GM21381 (cell line): ENCODE measurements at regions not wholly inside any gene's neighbourhood (a gene's known extent, or its start where the extent isn't known, plus 50 kb on each side); places are given as distances from the start of the nearest gene placed in this dataset.

Experiments used
- ATAC-seq: cut with Tn5 transposase; IDR thresholded peaks from one replicate; pipeline ENCODE4 v1.9.1; 2021; ENCODE audit warnings: mild to moderate bottlenecking, moderate library complexity; ENCODE audit not compliant: unreplicated experiment

DNA sequence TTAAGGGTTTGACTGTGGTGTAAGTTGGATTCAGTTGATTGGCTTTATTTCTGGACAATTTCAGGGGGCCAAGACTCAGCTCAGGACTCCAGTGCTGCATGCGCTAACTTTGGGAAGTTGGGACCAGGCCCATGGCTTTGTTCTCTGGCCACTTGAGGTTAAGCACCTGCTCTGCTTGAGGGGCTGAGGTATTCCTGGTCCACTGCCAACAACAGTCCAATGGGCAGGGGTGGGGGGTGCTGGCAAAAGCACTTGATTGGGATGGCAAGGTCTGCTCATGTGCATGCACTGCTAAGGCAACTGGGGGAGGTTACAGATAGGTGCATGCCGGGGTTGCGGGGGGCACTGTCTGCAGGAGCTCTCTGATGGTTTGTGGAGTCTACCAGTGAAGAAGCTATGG, 52.6 kb upstream of the ASB17 start:
- ATAC-seq, result no peak

DNA sequence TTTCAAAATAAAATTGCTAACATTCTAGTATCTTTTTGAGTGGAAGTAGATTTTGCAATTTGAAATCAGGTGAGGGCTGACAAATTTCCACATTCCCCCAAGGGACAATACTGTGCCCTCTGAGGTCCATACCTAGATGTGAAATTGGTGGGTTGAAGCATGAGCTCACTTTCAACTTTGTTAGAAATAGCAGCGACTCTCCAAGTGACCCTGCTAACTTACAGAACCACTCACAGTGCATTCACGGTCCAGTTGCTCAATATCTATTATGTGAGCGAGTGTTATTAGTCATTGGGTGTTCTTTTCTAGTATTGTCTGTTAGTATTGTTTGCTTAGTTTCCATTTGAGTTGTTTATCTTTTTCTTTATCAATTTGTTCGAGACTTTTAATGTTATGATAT, 53.6 kb upstream of the ASB17 start:
- ATAC-seq, result peak; percentile 80

DNA sequence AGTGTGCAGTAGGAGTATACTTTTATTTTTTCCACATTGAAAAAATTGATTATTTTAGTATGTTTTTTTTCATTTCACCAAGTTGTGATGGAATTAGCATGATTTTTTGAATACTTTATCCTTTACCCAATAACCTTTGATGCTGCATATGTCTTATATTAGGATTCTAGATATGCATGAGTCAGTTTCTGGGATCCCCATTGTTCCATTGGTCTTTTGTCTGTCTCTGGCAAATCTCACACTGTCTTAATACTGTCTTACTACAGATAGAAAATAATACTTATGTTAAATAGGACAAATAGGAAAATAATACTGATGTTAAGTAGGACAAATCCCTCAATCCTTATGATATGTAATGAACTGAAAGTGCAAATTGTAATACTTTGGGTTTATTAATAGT, 54.3 kb upstream of the ASB17 start:
- no peak for ATAC-seq

DNA sequence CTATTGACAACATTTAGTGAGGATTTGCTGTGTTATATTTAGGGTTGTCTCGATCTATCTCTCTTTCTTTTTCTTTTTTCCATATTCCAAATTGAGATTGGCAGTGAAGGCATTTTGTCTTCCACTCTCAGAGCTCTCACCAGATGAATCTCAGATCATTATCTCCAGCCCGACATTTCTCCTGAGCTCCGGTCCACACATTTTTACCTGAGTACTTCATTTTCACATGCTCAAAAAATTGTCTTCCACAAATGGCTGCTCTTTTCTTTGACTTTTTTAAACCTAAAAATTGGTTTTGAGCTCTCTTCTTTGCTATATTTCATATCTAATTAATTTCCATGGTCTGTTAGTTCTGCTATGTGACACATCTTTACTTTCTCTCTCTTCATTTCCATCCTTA, 56.9 kb upstream of the ASB17 start:
- no peak for ATAC-seq

DNA sequence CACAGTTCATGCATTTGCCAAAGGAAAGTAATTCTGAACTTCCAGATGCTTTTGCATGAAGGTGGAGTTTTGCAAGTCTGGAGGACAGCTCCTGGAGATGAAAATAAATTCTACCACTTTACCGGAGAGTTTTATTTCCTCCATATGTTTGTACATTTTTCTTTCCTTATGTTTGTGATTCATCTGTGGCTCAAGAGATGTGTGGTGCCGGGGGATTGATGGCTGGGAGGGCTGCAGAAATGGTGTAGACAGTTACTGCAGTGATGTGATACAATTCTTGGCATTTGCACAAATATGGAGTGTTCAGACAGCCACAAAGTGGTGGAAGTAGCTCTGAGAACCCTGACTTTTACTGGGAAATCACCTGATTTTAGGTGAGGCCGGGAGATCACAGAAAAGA, 58.5 kb upstream of the ASB17 start:
- no peak for ATAC-seq

DNA sequence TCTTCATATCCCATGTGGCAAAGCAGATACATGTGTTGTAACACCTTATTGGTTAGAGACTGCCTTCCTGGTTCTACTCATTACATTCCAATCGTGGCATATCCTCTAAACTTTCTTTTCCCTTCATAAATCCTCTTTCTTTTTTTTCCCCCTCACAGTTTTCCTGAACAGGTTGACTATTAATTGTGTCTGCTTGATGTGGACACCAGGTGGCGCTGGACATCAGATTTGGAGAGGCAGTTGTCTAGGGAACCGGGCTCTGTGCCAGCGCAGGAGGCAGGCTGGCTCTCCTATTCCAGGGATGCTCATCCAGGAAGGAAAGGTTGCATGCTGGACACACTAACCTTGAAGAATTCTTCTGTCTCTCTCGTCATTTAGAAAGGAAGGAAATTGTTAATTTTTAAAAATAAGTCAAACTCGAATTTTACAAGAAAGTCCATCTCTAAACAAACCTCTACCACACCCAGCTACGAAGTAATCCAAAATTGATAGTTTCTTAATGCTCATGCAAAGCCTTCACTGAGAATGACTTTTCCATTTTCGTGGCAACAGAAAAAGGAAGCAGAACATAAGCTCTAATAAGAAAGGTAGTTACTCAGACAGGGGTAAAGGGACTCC, 59.4 kb upstream of the ASB17 start:
- ATAC-seq, result peak; percentile 84

DNA sequence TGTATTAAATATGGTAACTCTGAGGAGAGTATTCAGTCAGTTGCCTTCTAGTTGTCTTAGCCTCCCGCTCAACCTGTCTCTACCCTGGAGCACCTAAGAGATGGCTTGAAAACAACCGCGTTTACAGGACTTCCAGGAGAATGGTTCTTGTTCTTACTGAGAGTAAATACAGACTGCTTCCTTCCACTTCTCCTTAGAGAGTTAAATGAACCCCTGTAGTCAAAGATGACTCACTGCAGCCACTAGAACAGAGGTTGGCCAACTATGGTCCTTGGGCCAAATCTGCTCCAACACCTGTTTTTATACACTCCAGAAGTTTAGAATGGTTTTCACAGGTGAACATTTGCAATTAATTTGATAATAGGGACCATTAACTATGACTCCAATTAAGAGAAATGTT, 60.1 kb upstream of the ASB17 start:
- ATAC-seq, result no peak

DNA sequence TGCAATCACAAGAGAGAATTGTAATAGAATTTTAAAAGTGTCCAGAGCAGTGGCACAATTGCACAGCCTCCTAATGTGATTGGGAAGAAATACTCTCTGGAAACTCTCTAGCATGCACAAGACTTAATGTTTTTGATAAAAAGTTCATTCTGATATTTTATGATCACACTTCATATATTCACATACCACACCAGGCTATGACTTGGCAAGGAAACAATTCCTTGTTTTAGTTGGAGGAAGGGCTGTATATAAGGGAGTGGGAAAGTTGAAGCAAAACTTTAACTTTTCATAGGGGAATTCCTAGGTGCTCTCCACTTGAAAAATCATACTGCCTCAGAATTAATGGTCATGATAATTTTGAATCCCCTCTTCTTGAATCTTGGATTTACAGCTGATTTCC, 61.5 kb upstream of the ASB17 start:
- ATAC-seq, result no peak

DNA sequence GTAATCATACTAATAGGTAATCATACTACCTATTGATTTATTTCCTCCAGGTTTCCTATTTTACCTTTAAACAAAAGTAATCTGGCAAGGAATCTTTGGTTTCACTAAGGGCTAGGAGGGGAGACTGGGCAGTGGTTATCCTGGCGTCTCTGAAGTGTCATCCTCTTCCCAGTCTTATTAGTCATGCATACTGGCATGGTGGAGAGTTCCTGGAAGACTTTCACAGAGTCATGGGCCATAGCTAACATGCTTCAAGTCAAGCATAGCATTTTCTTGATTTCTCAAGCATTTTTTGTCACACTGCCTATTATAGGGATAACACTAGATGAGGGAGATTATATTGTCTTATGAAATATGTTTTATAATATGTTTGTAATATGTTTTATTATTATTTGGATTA, 64.0 kb upstream of the ASB17 start:
- no peak for ATAC-seq

DNA sequence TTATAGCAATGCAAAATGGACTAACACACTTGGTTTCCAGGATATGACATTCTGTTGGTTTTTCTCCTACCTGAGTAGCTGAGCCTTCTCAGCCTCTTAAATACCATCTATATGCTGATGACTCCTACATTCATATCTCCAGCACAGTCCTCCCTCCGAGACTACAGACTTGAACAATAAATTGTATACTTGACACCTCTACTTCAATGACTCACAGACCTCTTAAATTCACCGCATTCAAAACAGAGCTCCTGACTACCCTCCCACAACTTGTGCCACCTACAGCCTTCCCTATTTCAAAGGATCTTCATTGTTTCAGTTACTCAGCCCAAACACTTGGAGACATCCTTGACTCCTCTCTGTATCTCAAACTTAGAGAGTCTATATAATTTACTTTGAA, 66.8 kb upstream of the ASB17 start:
- ATAC-seq, result no peak

DNA sequence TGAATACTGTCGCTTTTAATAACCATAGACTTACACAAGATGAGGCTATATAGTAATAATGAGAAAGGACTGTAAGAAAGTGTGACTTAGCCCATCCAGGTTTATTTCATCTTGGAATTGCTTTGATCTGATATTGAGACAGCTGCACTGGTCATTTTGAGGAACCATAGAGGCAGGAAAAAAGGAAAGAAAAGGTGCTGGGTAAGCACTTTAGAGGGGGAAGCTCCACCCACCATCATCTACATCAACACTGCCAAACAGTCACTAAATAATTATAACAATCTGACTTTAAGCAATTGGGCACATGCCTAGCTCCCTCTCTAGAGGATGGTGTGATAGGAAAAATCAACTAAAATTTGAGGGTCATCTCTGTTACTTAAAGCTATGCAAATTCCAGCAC, 70.6 kb upstream of the ST6GALNAC3 start:
- ATAC-seq, result no peak

DNA sequence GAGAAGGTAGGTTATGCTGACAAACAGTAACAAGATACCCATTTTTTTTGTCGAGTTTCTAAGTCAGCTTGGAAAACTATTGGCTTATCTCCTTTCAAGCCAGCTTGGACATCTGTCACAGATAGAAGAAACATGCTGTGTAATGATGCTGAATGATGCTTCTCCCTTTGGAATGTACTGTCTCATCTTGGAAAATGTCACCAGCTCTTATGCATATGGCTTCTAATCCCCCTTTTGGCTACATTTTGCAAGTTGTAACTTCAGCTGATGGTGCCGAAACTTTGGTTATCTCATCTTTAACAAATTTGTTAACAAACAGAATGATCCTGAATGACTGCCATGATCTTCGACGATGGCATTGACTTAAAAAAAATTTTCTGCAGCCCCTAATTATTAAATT, 68.8 kb upstream of the ST6GALNAC3 start:
- ATAC-seq, result no peak

DNA sequence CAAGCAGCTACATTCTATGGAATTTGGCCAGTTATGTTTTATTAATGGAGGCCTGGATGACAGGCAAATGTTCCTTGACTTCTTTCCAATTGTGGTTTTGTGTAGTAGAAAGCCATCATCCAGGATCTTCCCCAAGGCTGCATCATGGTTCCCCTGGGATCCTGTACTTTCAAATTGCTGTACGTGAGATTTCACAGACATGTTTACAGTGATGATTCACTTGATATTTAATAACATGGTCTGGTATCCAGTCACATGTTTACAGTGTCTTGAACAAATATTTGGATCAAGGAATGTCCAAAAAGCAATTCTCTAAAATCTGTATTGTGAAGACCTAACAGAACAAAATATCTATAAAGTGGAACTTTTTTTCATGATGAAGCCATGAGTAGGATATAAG, 68.3 kb upstream of the ST6GALNAC3 start:
- ATAC-seq, result no peak

DNA sequence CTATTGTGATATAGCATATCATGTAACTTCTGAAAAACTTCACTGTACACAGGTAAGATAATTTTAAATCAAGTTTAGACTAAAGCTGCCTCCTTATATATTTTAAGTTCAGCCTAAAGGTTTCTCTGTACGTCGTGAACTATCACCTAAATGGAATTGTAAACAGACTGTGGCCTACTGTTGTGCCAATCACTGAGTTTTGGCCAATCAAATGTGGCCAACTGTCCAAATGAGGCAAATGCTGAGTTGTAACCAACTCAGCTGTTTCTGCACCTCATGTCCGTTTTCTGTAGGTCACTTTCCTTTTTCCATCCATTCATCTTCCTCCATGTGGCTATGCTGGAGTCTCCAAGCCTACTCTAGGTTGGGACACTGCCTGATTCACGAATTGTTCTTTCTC, 63.7 kb upstream of the ST6GALNAC3 start:
- ATAC-seq, result no peak

DNA sequence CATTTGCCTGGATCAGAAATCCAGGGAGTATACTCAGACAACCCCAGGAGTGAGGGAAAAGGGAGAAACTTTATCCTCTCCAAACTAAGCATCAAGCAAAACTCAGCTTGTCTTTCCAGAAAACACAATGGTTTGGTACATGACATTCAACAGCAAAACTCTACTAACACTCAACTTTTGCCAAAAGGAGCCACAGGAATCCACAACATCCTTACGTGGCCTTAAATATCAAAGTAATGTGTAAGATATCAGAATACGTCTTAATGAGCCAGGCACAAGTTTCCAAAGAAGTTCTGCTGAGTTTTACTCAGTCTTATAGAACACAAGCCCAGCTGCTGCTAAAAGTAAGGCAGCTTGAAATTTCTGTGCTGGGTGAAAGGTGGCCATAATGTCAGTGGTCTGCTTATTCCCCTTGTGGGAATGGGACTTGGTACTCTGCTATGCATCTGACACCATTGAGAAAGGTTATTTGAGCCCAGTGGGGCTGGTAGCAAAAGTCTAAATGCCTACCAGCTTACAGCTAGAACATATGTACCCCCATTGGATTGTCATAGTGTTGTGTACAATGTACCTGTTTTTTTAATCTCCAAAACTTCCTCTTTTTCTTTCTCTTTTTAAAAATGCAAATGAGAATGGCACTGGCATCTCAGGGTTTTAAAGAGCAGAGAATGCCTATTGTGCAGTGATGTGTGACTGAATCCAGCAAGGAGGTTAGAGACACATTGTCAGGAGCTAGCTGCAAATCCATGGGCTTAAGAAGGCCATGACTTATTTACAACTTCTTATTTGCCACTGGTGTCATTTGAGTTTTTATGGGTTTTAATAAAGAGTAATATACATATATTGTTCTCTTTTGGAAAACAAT, 62.0 kb upstream of the ST6GALNAC3 start:
- no peak for ATAC-seq

DNA sequence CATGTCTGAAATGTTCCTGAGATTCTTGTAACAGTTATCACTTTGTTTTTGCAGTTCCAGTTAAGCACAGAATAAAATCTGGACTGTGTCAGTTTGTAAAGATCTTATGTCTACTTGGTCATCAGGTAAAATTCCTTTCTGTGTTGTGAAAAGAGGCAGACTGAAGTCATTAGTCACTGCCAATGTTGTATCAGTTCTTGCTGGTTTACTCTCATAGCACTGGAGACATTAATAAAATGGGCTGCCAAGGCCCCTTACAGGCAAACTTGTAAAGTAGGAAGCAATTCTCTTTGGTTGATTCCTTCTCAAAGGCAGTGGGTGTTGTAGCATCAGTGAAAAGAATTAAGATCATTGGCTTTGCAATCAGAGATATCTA, 61.4 kb upstream of the ST6GALNAC3 start:
- no peak for ATAC-seq

DNA sequence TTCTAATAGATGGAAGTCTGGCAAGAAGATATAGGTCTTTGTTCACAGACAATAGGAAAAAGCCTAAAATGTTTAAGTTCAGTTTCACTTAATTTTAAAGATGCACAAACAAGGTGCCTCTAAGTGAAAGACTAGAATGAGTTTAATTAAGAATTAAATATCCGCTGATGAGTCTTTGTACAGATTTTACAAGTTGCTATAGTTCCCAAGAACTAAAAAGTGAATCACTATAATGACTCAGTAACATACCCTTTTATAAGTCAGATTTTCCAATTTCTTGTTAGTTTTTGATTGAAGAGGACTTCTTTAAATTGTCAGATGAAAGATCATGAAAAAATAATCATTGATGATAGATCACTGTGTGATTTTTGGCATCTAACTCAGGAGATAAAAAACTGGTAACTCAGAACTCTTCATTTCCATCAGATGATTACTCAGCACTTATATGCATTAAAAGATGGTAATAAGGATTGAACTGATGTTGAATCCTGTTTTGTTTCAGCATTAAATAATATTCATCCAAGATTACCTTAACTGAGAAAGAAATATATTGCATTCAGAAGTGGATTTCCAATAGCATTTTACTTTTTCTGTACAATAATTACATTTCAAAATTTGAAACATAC, 59.0 kb upstream of the ST6GALNAC3 start:
- ATAC-seq, result no peak

DNA sequence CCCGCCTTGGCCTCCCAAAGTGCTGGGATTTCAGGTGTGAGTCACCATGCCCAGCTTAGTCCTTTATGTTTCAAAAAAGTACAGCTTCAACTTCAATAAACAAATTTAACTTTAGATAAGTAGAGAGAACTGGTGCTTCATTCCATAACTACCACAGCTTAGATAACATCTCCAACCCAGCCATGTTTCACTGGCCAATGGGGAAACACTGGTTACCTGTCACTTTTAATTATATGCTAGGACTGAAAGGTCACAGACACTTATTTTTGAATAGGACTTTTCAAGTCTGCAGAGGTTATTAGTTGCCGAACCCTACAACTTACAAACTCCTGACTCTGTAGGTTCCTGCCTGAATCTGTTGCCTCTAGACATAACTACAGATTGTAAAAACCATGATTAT, 56.5 kb upstream of the ST6GALNAC3 start:
- ATAC-seq, result no peak

DNA sequence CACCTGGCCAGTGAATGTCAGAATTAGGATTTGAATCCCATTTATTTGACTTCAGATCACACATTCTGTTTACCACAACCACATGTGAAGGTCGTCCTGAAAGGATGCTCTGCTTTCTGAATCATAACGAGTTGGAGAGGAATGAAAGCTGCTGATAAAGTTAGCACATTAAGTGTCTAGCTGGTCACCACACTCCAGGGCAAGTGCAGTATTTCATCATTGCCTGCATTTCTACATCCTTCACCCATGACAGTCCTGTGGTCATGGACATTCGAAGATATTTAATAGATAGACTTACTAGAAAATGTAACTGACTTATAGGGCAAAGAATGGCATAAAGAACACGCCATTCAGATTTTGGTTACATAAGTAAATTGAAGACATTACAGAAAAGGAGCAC, 52.7 kb upstream of the ST6GALNAC3 start:
- no peak for ATAC-seq

DNA sequence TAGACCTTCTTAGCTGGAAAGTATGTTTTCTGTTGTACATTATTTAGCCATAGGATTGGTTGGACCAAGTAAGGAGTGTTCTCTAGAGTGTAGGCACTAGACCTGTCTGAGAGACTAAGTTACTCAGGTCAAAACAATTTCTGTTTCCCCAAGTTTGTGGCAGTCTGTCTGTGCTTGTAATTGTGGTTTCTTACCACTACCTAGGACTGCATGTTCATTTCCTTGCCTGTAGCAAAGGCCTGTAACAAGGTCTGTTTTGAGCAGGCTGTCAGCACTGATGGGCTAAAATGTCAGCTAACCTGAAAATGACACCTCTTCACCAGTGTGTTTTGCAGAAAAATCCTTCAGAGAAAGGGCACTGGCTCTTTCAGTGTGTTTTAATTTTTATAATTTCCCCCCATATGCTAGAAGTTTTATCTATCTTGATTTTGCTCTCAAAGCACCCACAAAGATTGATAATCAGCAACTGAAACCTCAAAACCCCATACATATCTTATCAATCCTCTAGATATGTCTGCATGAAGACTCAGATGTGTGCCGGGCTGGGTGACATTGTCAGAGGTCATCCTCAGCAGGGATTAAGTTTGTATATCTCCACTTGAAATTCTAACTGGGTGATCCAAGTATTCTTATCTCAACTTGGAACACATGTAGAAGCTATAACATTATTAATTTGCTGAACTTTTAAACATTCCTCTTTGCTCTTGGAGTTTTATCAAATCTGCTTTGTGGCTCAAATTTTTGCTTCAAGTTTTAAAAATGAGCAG, 50.7 kb upstream of the ST6GALNAC3 start:
- no peak for ATAC-seq
